Inflammatory macrophage (primary cell): ENCODE measurements at regions not wholly inside any gene's neighbourhood (a gene's known extent, or its start where the extent isn't known, plus 50 kb on each side); places are given as distances from the start of the nearest gene placed in this dataset.
"Not testable (repeated sequence)": the region's sequence is repeated elsewhere in the genome, so short reads cannot be mapped to it uniquely, and the experiment has no call there.

Source experiments
- DNase-seq, 2 donors: peaks; one replicate each; pipeline ENCODE4 v3.0.0-alpha.2; 2020 to 2022

DNA sequence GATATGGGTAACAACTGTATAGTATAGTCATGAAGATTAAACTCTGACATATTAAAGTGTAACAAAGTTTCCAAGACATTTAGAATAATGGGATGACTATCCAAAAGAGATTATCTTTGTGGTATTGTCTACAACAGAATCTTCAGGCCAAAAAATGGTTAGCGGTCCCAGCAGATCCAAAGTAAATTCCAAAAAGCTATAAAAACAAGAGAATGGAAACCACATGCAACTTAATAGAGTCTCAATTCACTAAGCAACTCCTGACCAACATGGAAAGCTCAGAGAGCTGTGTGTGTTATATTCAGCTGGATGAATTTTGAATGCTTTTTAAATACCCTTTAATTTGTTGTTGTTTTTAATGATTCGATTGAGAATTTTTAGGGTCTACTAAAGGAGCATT, 688.2 kb downstream of the CETN3 start:
- no peak for DNase-seq

DNA sequence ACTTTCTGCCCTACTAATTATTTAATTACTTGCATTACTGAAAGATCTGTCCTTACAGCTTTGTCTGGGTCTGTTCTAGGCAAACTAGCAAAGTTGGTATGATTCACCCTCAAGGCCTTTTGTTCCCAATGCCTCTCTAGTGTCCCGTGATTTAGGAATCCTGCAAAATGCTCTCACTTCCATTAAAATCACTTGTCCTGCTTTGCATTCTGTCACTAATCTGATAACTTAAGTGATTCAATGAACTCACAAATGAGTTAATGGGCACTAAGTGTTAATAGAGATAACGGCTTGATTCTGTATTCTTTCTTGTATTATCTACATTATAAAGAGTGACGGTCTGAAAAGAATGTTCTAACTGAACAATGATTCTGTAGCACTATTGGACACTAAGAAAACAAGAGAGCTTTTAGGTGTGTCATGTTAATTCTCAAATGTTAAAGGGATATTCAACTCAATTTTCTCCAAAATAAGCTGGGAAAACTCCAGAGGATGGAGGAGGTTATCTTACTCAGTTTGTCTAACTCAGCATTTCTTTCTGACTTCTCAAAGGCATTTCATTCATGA, 697.3 kb downstream of the CETN3 start:
- no peak for DNase-seq

DNA sequence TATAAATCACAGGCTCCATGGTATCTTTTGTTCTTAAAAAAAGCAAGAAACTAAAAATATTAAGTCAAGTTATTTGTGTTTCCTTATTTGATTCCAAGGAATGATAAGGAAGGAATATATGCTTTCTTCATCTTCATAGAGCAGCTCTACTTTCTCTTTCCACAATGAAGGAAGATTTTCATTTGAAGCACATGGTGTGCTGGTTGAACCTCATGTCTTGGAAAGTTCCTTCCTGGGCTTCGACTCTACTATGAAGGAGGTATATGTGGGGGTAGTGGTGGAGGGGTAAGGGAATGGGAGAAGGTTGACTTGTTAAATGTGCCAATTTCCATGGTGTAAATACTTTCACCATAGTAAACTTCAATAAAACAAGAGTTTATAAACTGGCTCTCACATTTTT, 698.0 kb downstream of the CETN3 start:
- DNase-seq: no peak

DNA sequence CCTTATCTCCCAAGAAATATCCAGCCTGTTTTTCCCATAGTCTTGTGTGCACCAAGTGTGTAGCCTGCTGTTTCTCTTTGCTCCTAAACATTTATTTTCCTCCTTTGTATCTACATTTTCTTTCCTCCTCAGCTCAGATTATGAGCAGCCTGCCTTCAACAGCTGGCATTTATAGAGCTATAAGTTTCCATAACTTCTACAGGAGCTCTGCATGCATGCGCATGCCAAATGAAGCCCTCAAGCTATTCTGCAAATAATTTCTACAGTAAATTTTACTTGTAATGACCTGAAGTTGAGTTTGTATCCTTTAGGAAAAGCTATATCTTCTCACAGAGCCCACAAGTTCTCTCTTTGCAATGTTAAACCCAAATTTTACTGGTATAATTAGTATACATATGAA, 699.5 kb downstream of the CETN3 start:
- no peak for DNase-seq

DNA sequence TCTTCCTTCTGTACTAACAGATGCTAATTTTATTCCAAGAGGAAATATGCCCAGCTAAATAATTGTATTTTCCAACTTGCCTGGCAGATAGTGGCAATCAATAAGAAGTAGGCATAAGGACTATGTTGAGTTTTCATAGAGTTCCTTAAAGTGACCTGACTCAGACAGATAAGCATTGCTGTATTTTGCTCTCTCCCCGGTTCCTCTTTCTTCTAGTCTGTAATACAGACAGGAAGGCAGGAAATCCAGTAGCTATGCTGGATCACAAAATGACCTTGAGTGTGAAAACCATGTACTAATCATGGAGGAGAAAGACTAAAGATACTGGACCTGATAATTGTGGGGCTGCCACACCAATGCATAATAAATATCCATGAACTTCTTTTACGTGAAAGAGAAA, 701.7 kb downstream of the CETN3 start:
- peak; percentile 27 to 43 for DNase-seq

DNA sequence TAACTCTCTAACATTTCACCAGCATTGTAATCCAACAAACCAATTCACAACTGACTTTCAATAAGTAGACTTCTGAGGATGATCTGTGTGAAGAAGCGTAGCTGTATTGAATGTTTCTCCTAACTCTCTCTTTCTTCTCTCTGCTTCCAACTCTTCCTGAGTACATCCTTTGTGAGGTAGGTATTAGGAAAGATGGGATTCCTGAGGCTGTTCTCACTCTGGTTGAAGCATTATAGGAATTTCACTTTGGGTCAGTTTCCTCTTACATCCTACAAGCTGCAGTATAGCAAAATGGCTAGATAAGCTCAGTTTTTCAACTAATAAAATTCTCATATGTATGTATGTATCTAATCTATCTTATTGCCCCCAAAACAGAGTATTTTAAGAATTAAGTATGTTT, 702.8 kb downstream of the CETN3 start:
- DNase-seq: no peak

DNA sequence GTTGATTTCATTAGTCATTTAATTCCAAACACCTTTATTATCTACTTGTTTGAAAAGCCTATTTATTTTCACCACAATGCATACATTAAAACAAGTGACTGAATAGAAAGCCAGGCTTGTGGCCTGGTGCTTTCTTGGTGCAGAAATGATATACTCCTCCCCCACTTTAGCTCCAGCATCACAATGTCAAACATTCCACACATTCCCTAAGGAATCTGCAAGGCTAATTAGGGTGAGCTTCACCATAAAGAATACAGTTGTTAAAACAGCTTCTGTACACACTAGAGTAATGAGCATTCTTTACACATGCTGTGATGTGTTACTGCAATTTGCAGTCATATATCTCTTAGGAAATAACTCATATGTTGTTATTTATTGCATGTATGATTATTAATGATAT, 705.7 kb downstream of the CETN3 start:
- no peak for DNase-seq

DNA sequence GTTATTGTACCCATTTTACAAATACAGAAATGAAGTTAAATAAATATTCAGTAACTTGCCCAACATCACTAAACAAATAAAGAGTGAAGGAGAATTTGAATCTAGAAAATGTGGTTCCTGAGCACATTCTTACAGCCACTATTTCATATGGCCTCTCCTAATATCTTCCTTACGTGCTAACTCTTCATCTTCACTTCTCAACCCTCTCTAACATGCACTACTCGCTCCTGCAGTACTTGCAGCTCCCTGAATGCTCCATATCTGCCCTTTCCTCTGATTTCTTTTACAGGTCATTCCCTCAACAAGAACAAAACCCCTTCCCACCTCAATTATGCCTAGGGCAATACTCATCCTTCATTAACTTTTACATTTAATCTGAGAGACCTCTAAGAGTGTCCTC, 711.5 kb downstream of the CETN3 start:
- DNase-seq: no peak

DNA sequence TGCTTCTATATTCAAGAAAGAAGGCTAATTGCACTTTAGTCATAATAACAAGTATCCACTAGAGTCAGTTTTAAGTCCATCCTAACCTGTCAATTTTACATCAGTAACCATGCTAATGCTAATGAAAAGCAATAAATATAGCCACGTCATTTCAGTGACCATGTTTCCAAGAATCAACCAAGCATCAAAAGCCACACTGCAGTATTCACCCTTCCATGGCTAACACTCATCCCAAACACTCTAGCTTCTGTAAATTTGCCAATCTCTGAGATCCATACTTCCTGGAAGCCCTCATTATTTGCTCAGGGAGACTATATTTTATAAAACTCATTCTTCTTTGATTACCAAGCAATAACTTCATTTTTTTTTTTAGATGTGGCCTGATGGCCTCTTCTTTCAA, 712.0 kb downstream of the CETN3 start:
- no peak for DNase-seq

DNA sequence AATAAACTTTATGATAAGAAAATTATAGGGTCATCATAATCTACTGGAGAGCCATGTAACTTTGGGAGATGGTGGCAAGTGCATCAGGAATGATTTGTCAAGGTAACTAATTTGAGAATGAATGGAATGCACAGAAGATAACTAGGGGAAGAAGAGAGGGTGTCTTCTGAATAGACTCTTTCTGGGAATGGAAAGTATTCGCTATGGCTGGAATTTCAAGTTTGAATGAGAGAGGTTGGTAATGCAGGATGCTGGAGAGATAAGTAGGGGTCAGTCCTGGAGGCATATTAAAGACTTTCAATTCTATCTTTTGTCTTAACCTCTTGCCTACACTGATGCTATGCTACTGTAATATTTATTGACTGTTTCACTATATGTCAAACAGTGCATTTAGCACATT, 714.2 kb downstream of the CETN3 start:
- no peak for DNase-seq

DNA sequence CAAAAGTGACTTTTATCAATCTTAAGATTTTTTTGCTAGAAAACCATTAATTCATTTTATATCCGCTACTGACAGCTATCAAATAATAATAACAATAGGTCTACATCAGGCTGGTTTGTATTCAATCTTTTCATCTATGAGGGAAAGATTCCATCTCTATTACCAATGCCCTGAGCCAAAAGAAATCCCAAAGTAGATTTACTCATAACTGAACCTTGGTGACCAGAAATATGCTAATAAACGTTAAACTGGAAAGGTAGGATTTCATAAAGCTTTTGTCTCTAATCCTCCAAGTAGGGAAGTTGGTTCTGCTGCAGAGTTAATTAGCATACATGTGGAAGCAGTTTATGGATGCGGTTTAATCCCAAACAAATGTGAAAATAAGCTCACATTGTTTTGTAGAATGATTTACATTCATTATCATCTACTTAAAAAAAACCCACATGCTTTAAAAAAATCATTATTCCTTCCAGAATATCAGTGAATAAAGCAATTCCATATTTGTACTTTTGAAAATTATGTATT, 715.5 kb downstream of the CETN3 start:
- DNase-seq: no peak

DNA sequence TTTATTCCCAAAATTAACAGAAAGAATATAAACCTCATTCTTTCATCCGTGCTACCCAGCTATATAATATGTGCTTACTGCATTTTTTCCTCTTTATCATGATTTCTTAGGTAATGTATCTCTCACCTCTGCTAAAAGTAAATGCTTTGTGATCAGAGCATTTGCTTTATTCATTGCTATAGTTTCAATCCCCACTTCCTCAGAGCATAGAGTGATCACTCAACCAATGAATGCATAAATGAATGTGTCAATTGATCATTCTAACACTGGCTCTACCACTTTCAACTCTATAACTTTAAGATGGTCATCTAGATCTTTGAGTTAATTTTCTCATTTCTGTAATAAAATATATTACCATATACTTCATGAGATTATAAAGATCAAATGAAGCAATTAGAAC, 719.2 kb downstream of the CETN3 start:
- DNase-seq: no peak

DNA sequence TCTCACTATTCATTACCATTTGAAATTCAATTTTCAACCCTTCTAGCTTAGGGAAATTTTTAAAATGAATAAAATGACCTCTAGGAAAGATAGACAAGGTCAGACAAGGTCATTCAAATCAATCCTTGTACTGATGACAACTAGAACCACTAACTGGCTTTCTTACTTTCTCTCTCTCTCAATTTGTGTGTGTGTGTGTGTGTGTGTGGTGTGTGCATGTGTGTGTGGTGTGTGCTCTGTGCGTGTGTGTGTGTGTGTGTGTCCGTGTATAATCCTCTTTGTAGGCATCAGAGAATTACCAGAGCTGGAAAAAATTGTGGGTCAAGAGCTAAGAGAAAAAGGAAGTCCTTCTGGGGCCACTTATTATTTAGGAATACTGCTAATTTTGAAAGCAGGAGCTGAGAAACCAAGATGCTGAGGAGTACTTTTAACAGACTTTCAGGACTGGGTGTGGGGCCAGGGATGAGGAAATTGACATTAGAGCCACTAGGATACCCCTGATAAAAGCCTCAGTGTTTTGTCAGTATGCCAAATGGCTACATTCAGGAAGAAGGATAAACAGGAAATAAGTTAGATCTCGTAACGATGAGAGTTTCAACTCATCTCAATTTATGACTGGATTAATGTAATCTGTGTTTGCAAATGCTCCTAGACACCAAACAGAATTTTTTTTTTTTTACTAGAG, 723.3 kb downstream of the CETN3 start:
- no peak for DNase-seq

DNA sequence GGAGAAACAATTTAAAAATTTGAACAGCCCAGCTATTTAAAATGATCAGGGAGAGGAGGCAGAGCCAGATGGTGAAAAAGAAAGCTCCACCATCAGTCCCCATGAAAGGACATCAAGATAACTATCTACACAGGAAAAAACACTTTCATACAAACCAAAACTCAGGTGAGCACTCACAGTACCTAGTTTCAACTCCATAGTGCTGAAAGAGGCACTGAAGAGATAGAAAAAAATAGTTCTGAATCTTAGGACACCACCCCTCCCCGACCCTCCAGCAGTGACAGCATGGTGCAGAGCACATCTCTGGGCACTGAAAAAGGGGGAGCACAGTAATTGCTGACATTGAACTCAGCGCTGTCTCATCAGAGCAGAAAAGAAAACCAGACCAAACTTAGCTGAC, 732.9 kb downstream of the CETN3 start:
- DNase-seq: no peak

DNA sequence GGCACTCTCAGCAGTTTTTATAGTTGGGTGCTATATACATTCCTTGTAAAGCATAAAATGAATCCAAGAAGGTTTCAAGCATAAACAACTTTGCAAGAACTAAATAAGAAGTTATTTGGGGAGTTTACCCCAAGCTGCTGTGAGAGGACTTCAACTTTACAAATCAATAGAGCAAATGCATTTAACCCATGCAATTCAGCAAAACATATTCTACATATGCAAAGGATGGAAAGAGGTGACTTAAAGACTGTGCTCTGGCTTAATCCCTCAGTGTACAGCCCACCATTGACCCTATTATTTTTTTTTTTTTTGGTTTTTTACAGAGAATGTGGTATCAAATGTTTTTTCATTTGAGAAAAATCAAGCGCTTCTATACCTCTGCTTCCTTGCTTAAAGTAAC, 736.5 kb downstream of the CETN3 start:
- no peak for DNase-seq

DNA sequence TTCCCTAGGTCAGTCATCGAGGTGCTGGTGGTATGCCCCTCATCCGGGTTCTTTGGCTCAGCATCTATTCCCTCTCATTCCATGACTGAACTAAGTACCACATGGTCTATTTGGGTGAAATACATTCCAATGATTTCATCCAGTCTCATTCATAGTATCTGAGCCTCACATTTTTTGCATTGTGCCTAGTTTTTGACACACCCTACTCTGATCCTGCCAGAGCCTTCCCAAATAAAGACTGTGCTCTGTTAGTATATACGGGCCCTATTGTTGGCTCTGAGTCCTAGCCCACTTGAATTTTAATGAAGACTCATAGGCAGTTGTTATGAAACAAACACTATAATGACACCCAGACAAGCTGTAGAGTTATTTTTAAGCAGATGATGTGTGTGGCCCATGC, 740.7 kb downstream of the CETN3 start:
- DNase-seq: no peak

DNA sequence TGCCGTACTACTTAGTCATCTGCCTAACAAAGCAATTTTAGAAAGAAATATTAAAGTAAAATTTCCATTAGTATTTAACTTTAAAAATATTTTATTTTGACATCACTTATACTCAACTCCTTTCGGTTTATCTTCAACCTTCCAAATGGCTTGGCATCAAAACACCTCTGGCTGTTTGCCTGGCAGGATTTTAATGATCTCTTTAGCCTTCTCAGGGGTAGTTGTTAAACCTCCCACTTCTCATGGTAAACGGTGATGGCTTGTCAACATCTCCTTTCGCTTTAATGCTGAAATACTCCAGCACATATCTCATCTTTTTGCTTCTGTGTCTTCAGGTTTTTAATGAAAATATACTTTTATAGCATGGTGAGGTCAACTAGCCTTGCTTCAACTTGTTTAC, 747.1 kb downstream of the CETN3 start:
- no peak for DNase-seq

DNA sequence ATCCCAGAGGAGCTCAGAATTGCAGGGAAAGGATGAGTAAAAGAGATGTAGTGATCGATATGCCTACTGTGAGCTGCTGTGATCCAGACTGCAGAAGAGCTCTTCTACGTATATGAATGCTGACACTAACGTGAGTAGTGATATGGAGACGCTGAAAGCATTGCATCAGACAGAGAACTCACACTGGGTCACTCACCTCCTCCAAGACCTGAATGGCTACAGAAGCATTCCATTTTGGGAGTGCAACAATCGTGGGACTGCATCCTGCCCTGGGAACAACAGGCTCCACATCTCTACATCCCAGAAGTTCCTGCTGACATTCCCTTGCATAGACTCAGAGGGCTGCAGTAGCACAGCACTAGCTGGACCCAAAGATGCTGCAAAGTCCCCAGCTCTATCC, 755.9 kb upstream of the MEF2C start:
- no peak for DNase-seq

DNA sequence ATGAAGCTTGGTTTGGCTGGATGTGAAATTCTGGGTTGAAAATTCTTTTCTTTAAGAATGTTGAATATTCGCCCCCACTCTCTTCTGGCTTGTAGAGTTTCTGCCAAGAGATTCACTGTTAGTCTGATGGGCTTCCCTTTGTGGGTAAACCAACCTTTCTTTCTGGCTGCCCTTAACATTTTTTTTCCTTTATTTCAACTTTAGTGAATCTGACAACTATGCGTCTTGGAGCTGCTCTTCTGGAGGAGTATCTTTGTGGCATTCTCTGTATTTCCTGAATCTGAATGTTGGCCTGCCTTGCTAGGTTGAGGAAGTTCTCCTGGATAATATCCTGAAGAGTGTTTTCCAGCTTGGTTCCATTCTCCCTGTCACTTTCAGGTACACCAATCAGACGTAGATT, 751.2 kb upstream of the MEF2C start:
- not testable (repeated sequence) for DNase-seq

DNA sequence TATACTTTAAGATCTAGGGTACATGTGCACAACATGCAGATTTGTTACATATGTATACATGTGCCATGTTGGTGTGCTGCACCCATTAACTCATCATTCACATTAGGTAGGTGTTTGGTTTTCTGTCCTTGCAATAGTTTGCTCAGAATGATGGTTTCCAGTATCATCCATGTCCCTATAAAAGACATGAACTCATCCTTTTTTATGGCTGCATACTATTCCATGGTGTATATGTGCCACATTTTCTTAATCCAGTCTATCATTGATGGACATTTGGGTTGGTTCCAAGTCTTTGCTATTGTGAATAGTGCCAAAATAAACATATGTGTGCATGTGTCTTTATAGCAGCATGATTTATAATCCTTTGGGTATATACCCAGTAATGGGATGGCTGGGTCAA, 747.1 kb upstream of the MEF2C start:
- not testable (repeated sequence) for DNase-seq

DNA sequence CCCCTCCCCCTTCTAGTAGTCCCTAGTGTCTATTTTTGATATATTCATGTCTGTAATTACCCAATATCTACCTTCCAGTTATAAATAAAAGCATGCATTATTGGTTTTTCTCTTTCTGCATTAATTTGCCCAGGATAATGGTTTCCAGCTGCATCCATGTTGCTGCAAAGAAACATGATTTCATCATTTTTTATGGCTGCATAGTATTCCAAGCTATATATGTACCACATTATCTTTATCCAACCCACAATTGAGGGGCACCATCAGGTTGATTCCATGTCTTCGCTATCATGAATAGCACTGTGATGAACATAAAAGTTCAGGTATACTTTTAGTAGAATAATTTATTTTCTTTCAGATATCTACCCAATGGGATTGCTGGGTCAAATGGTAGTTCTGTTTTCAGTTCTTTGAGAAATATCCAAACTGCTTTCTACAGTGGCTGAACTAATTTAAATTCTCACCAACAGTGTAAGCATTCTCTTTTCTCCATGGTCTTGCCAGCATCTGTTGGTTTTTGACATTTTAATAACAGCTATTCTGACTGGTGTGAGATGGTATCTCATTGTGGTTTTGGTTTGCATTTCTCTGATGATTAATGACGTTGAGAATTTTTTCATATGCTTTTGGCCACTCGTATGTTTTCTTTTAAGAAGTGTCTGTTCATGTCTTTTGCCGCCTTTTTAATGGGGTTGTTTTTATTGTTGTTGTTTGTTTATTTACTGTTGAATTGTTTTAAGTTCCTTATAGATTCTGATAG, 746.1 kb upstream of the MEF2C start:
- no peak for DNase-seq

DNA sequence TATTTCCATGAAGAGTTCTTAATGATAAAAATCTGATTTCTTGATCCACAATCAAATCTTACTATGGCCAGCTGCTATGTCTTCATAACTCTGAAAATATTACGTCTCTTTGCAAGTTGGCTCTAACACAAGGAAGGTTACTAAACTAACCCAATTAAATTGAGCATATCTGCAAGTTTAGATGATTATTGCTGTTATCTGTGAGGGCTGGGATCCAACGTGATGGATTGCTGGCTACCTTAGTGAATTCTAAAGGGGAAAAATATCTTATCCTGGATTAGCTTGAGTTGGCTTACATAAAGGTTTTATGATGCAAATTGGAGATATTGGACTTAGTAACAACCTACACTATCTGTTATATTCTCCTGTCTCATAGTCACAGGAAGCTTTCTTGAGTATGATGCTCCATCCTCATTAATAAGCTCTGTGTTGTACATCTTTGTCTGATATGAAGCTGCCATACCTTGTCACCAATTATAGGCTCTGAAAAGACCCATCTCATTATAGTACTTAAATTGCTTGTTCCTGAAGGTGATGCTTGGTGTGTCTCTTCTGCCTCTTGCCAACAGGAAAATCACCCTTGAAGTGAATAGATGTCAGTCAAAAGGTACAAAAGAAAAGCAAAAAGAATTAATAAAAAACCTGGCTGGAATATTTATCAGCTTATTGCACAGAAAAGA, 733.0 kb upstream of the MEF2C start:
- DNase-seq: no peak

DNA sequence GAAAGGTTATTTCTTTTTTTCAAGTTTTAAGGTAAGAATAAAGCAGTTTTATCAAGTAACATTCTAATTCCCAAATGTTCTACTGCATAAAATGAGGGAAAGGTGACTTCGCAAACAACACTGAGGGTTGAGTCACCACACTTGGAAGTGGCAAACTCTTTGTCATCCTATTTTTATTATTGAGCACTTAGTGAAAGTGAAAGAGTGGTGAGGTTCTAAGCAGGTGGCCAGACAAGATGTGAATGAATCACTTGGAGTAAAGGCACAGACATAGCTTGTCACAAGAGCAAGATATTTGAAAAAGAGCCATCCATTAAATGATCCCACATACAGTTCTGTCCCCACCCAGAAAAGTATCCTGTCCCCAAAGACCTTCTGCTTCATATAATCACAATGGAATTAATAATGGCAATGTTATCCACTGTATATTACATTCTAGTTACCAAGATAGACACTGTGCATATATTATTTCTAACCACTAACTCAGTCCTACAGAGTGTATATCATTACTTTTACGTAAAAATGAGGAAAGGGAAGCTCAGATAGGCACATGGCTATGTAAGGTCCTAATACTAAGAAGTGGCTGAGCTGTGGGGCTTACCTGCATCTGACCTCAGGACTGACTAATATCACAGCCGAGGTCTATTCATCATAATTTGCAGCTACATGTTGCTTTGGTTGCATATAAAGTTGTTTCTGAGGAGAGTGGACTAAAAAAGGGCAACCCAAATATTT, 730.4 kb upstream of the MEF2C start:
- no peak for DNase-seq
